ENCODE measurements at regions not wholly inside any gene's neighbourhood (a gene's known extent, or its start where the extent isn't known, plus 50 kb on each side); places are given as distances from the start of the nearest gene placed in this dataset.

GRCh38 chr6:164551706-164552105 is 757.7 kb downstream of the C6orf118 start:
- H3K27ac Mint-ChIP-seq (ENCODE audit: unreplicated experiment), result no peak overlapping the region
- no peaks in the 10 kb centered on the region for H4K20me1 ChIP-seq (ENCODE audit: insufficient read depth, low read length)
- H3K9me3 Mint-ChIP-seq (ENCODE audit: unreplicated experiment), result no peaks in the 10 kb centered on the region
- no peak overlapping the region for H3K4me3 ChIP-seq (ENCODE audit: insufficient read depth, low read depth, low read length)
- H2AFZ ChIP-seq (ENCODE audit: low read depth, low read length), result no peak overlapping the region
- DNase-seq (ENCODE audit: low read depth) (no peak), FAIRE-seq (no peak)
- H3K4me1 ChIP-seq (ENCODE audit: insufficient read depth, low read length), result no peaks in the 10 kb centered on the region
- H3K36me3 Mint-ChIP-seq (ENCODE audit: low read depth, unreplicated experiment), result no peaks in the 10 kb centered on the region
- no peak overlapping the region for H3K4me2 ChIP-seq (ENCODE audit: low read length)
- no peaks in the 10 kb centered on the region for H3K9me3 ChIP-seq (ENCODE audit: insufficient read depth, low read depth, low read length)
- H3K36me3 ChIP-seq (ENCODE audit: insufficient read depth, low read length), result no peaks in the 10 kb centered on the region
- TF ChIP-seq EZH2 (IDR thresholded peaks at IDR 0.05; ENCODE audit: insufficient read depth, low read length), result no peak
- no peak for TF ChIP-seq CTCF (IDR thresholded peaks at IDR 0.05; ENCODE audit: insufficient read depth, low read depth, low read length)
- H3K27me3 Mint-ChIP-seq (ENCODE audit: low read depth, unreplicated experiment), result no peaks in the 10 kb centered on the region
- H3K27ac ChIP-seq (ENCODE audit: low read depth, low read length), result no peak overlapping the region
- H3K4me1 Mint-ChIP-seq (ENCODE audit: low read depth, unreplicated experiment), result peaks cover 4% of the 10 kb centered on the region
- H3K4me3 Mint-ChIP-seq (ENCODE audit: unreplicated experiment), result no peak overlapping the region
- no peaks in the 10 kb centered on the region for H3K27me3 ChIP-seq (ENCODE audit: insufficient read depth, low read length)
- no peak overlapping the region for H3K9ac ChIP-seq (ENCODE audit: low read length)
- no peaks in the 10 kb centered on the region for H3K79me2 ChIP-seq (ENCODE audit: insufficient read depth, low read length)

- Mint-ChIP-seq H3K4me3 (ENCODE audit: unreplicated experiment) (no peak overlapping the region), H3K9me3 (ENCODE audit: unreplicated experiment) (no peaks in the 10 kb centered on the region), H3K36me3 (ENCODE audit: low read depth, unreplicated experiment) (no peaks in the 10 kb centered on the region), H3K4me1 (ENCODE audit: low read depth, unreplicated experiment) (peaks cover 4% of the 10 kb centered on the region), H3K27ac (ENCODE audit: unreplicated experiment) (no peak overlapping the region), H3K27me3 (ENCODE audit: low read depth, unreplicated experiment) (no peaks in the 10 kb centered on the region)
- Histone ChIP-seq H3K36me3 (ENCODE audit: insufficient read depth, low read length) (no peaks in the 10 kb centered on the region), H3K9me3 (ENCODE audit: insufficient read depth, low read depth, low read length) (no peaks in the 10 kb centered on the region), H2AFZ (ENCODE audit: low read depth, low read length) (no peak overlapping the region), H3K27ac (ENCODE audit: low read depth, low read length) (no peak overlapping the region), H3K79me2 (ENCODE audit: insufficient read depth, low read length) (no peaks in the 10 kb centered on the region), H3K27me3 (ENCODE audit: insufficient read depth, low read length) (no peaks in the 10 kb centered on the region), H3K9ac (ENCODE audit: low read length) (no peak overlapping the region), H3K4me2 (ENCODE audit: low read length) (no peak overlapping the region), H3K4me3 (ENCODE audit: insufficient read depth, low read depth, low read length) (no peak overlapping the region), H3K4me1 (ENCODE audit: insufficient read depth, low read length) (no peaks in the 10 kb centered on the region), H4K20me1 (ENCODE audit: insufficient read depth, low read length) (no peaks in the 10 kb centered on the region)
- no peak for FAIRE-seq
- no peak for DNase-seq (ENCODE audit: low read depth)
- TF ChIP-seq CTCF (IDR thresholded peaks at IDR 0.05; ENCODE audit: insufficient read depth, low read depth, low read length) (no peak), EZH2 (IDR thresholded peaks at IDR 0.05; ENCODE audit: insufficient read depth, low read length) (no peak)
Measured at GRCh38 chr6:164547076-164547475, 762.3 kb downstream of the C6orf118 start.

GRCh38 chr6:164546263-164546662 is 763.1 kb downstream of the C6orf118 start:
- Histone ChIP-seq H3K4me2 (ENCODE audit: low read length) (no peak overlapping the region), H4K20me1 (ENCODE audit: insufficient read depth, low read length) (no peaks in the 10 kb centered on the region), H3K27me3 (ENCODE audit: insufficient read depth, low read length) (no peaks in the 10 kb centered on the region), H3K4me3 (ENCODE audit: insufficient read depth, low read depth, low read length) (no peak overlapping the region), H3K79me2 (ENCODE audit: insufficient read depth, low read length) (no peaks in the 10 kb centered on the region), H3K4me1 (ENCODE audit: insufficient read depth, low read length) (no peaks in the 10 kb centered on the region), H2AFZ (ENCODE audit: low read depth, low read length) (no peak overlapping the region), H3K36me3 (ENCODE audit: insufficient read depth, low read length) (no peaks in the 10 kb centered on the region), H3K27ac (ENCODE audit: low read depth, low read length) (no peak overlapping the region), H3K9me3 (ENCODE audit: insufficient read depth, low read depth, low read length) (no peaks in the 10 kb centered on the region), H3K9ac (ENCODE audit: low read length) (no peak overlapping the region)
- Mint-ChIP-seq H3K9me3 (ENCODE audit: unreplicated experiment) (no peaks in the 10 kb centered on the region), H3K4me3 (ENCODE audit: unreplicated experiment) (no peak overlapping the region), H3K27ac (ENCODE audit: unreplicated experiment) (no peak overlapping the region), H3K4me1 (ENCODE audit: low read depth, unreplicated experiment) (peaks cover 3% of the 10 kb centered on the region), H3K36me3 (ENCODE audit: low read depth, unreplicated experiment) (no peaks in the 10 kb centered on the region), H3K27me3 (ENCODE audit: low read depth, unreplicated experiment) (no peaks in the 10 kb centered on the region)
- DNase-seq (ENCODE audit: low read depth), result no peak
- TF ChIP-seq CTCF (IDR thresholded peaks at IDR 0.05; ENCODE audit: insufficient read depth, low read depth, low read length), result no peak
- TF ChIP-seq EZH2 (IDR thresholded peaks at IDR 0.05; ENCODE audit: insufficient read depth, low read length), result no peak
- FAIRE-seq, result no peak
